ENCODE measurements at regions not wholly inside any gene's neighbourhood (a gene's known extent, or its start where the extent isn't known, plus 50 kb on each side); places are given as distances from the start of the nearest gene placed in this dataset.

DNA sequence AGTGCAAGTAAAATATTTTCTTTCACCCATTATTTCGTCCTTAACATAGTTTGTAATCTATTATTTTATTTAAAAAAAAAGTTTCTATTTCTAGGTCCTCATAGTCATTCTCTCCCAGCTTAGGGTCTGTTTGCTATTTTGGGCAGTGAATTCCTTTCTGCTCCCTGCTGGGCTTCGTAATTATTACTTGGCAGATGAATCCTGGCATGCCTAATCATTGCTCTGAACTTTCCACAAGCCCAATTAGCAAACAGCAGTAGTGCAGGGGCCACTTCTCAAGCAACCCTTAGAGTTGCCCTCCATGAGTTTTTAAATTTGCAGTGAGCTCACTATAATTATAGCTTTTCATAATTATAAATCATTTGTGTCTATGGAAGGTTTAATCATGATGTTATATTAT lies 1378.3 kb upstream of the SEL1L start:
- ATAC-seq: no peak
- no peak for DNase-seq
- FAIRE-seq: no peak
- WGBS, 2 donors: 27 to 31% methylated on average over 2 of the region's 2 CpGs
- H3K9me3 ChIP-seq: no peaks in the 10 kb centered on the region
- no peaks in the 10 kb centered on the region for H3K27me3 ChIP-seq
- no peaks in the 10 kb centered on the region for H3K4me1 ChIP-seq
- H3K36me3 ChIP-seq: no peaks in the 10 kb centered on the region
- no peak overlapping the region for H3K4me3 ChIP-seq
- H3K27ac ChIP-seq: no peak overlapping the region
- TF ChIP-seq CTCF (IDR thresholded peaks at IDR 0.05): no peak
- intact Hi-C loops (cut with DNase I): no loop called here

- FAIRE-seq (no peak), DNase-seq (no peak), ATAC-seq (no peak)
- Histone ChIP-seq H3K4me1 (no peaks in the 10 kb centered on the region), H3K27me3 (no peaks in the 10 kb centered on the region), H3K9me3 (no peaks in the 10 kb centered on the region), H3K27ac (no peak overlapping the region), H3K4me3 (no peak overlapping the region), H3K36me3 (no peaks in the 10 kb centered on the region)
- intact Hi-C loops (cut with DNase I): no loop called here
- TF ChIP-seq CTCF (IDR thresholded peaks at IDR 0.05): no peak
Measured at GRCh38 chr14:82913396-82913795, 1379.7 kb upstream of the SEL1L start.

DNA sequence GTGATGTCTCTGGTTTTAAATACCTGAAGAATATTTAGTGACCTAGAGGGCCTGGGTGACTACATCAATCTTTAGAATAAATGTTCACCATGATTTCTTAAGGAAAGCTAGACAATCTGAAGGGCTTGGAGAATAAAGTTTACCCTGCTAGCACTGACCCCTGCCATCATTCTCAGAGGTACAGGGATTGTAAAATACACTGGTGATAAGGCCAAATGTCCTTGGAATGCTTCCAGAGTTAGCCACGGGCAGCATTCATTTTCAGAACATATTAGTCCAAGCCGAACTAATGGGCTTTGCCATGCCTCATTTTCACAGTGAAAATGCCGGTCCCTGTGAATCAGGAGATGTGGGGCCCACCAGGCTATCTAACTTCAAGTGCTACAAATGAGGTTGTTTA lies 1381.7 kb upstream of the SEL1L start:
- peak in 1 of 6 donors; percentile 10 for DNase-seq
- Histone ChIP-seq H3K36me3 (no peaks in the 10 kb centered on the region), H3K27ac (no peak overlapping the region), H3K4me3 (no peak overlapping the region), H3K9me3 (no peaks in the 10 kb centered on the region), H3K4me1 (no peaks in the 10 kb centered on the region), H3K27me3 (no peaks in the 10 kb centered on the region)
- WGBS, 2 donors: 25 to 28% methylated on average over 3 of the region's 3 CpGs
- no peak for FAIRE-seq
- TF ChIP-seq CTCF (IDR thresholded peaks at IDR 0.05): no peak
- no peak for ATAC-seq
- intact Hi-C loops (cut with DNase I): no loop called here

- no peak overlapping the region for H3K4me3 ChIP-seq
- no peak for DNase-seq
- H3K27ac ChIP-seq: no peak overlapping the region
- no peak for ATAC-seq
- no peaks in the 10 kb centered on the region for H3K27me3 ChIP-seq
- intact Hi-C loops (cut with DNase I): no loop called here
- H3K36me3 ChIP-seq: no peaks in the 10 kb centered on the region
- H3K9me3 ChIP-seq: no peaks in the 10 kb centered on the region
- TF ChIP-seq CTCF (IDR thresholded peaks at IDR 0.05): no peak
- no peak for FAIRE-seq
- WGBS, 2 donors: 31 to 42% methylated on average over 1 of the region's 1 CpG
- no peaks in the 10 kb centered on the region for H3K4me1 ChIP-seq
Measured at GRCh38 chr14:82935691-82936090, 1402.0 kb upstream of the SEL1L start.

DNA sequence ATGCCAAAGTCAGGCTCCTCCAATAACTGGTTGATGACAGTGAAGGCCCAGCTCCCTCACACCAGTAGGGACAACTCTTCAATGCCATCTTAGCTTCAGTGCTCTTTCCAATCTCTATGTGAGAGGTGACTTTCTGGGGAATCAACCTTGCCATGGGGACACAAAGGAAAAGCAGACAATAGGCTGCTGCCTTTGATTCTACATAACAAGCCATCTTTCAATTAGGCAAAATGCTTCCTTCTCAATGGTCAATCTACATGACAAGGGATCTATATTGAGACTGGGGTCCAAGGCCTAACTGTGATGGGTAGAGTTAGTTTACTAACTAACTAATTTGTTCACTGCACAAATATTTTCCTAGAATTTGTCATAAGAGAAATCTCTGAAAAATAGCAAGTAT lies 1417.5 kb upstream of the SEL1L start:
- no peak overlapping the region for H3K4me3 ChIP-seq
- no peak overlapping the region for H3K27ac ChIP-seq
- no peak for DNase-seq
- no peaks in the 10 kb centered on the region for H3K36me3 ChIP-seq
- H3K4me1 ChIP-seq: no peaks in the 10 kb centered on the region
- intact Hi-C loops (cut with DNase I): no loop called here
- no peak for TF ChIP-seq CTCF (IDR thresholded peaks at IDR 0.05)
- ATAC-seq: no peak
- H3K27me3 ChIP-seq: no peaks in the 10 kb centered on the region
- no peaks in the 10 kb centered on the region for H3K9me3 ChIP-seq
- FAIRE-seq: no peak
